Smooth muscle cell of the brain vasculature (primary cell): ENCODE measurements at regions not wholly inside any gene's neighbourhood (a gene's known extent, or its start where the extent isn't known, plus 50 kb on each side); places are given as distances from the start of the nearest gene placed in this dataset.

ENCODE experiments used
- DNase-seq: peaks from one replicate; pipeline ENCODE4 v3.0.0-alpha.2; 2012; ENCODE audit warnings: low read depth, low spot score

DNA sequence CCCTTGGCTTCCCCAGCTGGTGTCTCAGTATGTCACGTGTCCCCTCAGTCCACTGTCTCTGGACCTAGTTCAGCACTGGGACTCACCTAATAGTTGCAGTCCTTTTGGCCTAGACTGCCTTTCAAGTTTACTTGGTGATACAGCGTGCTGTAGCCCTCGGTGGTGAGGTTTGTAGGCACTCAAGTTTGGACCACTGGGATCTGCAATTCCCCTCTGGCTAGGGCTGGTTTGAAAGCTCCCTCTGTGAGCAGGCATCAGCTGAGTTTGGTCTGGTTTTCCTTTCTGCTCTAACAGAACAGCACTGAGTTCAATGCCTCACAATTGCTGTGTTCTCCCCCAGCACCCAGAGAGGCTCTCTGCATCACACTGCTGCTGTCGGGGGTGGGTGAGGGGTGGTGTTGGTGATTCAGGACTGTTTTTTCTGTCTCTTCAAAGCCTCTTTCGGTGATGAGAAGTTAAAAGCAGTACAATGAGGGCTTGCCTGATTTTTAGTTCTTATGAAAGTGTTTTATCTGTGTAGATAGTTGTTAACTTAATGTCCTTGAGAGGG lies 494.2 kb downstream of the TDRD15 start:
- no peak for DNase-seq

DNA sequence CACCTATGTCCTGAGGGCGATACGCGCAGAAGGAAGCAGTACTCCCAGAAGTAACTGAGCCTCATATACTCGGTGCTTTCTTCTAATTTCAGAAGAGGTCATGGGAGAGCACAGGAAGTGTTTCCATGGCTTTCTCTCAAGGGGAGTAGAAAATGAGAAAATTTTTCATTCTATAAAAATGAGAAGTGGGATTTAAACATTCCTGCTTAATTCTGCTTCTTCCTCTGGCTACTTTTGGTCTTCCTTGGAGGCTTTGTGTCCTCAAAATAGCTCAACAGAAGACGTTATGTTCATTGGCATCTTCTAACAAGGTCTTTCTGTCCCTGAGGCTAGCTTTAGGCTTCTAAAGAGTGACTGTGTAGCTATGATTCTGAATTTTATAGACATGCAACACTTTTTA lies 497.0 kb downstream of the TDRD15 start:
- no peak for DNase-seq

- no peak for DNase-seq
Observed at GRCh38 chr2:21627938-21628337, 504.2 kb downstream of the TDRD15 start.

GRCh38 chr2:21633015-21633414 lies 509.2 kb downstream of the TDRD15 start:
- DNase-seq: no peak

DNA sequence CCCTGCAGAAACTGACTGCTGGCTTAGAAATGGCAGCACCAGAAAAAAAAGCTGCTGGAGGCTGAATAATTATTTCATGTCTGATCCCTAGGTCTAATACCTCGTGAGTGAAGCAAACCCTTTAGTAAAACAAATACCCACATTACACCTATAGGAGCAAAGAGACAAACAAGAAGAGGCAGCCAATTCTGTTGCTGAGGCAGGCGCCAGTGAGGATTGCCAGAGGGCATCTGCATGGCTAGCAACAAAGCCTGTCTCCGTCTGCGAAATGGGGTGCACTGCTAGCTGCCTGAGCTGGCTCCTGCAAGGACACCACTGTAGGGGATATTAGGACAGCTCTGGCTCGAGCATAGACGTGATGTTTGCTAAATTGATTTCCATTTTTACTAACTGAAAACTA lies 509.7 kb downstream of the TDRD15 start:
- DNase-seq: no peak

- DNase-seq: no peak
Observed at GRCh38 chr2:21633911-21634310, 510.1 kb downstream of the TDRD15 start.

DNA sequence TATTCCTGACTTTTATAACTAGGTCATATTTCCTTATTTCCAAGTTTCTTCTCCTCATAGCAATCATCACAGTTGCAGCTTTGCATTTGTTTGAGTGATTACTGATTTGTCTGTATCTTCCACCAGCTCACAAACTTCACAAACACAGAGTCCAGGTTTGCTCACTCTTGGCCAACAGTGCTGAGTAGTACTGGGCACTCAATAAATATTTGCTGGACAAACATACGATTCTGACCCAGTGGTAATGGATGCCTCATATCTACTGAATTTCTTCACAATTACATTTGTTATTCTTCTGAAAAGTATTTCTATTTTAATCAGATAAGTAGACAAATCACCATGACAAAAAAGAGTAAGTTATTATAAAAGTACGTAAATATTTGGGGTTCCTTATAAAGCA lies 516.3 kb downstream of the TDRD15 start:
- no peak for DNase-seq

DNA sequence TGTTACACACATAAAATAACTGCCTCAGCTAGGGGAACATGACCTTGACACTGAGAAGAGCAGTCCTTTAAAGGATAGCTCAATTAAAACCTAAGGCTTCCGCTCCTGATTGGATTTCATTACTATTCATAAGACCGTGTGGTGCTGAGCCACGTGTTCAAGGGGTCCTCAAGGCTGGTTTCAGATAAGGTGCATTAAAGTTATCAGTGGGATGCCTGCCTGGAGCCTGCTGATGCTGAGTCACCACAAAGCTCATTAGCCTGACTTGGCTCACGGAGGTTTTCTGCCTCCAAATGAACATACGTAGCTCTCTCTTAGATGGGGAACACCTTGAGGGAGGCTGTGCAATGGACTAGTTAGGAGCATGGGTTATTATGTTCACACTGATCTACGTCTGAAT lies 518.9 kb downstream of the TDRD15 start:
- no peak for DNase-seq

DNA sequence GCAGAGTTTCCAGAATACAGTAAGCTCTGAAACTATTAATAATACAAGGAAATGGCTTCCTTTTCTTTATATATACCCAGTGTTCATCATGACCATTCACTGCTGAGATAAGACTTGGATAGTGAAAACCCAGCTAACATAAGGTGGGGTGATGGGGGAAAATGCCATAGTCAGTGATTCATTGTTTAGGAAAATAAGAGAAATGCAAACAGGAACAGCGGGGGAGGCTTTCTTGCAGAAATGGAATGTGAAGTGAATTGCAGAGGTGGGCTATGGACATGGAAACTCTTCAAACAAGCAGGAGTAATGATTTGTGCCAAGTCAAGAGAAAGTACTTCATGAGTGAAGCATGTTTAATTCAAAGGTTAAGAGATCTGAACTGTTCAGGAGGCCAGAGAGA lies 519.4 kb downstream of the TDRD15 start:
- DNase-seq: no peak

GRCh38 chr2:21644266-21644665 lies 520.5 kb downstream of the TDRD15 start:
- DNase-seq: no peak

DNA sequence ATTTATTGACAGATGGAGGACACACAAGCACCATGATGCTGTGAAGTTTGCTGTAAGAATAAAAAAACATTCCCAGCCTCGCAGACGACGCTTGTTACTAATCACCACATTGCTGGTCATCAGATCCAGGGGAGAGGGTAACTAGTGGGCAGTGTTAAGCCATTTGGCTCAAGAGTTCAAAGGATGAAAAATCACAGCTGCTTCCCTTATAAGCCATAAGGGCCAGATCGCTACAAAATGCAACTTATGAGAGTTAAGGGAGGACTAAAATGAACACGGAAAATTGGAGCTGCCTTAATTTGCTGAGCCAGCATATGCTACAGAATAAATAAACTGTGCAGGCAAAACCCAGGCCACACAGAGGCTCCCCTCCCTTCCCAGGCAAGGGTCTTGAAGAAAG lies 522.6 kb downstream of the TDRD15 start:
- DNase-seq: no peak

- no peak for DNase-seq
Observed at GRCh38 chr2:21650569-21650968, 526.8 kb downstream of the TDRD15 start.

DNA sequence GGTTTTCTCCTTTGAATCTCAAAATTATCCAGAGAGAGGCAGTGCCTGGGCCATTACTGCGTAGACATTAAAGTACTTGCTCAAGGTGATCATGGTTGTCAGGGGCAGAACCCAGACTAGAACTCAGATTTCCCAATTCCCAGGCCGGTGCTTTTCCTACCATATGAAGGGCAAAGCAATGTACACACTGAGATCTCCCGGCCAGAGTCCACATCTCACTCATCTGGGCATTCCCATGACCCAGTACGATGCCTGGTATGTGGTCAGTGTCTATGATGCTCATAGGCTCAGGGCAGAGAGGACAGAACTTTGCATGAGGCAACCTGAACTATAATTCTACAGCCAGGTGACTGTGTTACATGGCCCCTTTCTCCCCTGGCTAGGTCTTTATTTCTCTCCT lies 531.4 kb downstream of the TDRD15 start:
- no peak for DNase-seq

- no peak for DNase-seq
Observed at GRCh38 chr2:21656330-21657075, 532.7 kb downstream of the TDRD15 start.

DNA sequence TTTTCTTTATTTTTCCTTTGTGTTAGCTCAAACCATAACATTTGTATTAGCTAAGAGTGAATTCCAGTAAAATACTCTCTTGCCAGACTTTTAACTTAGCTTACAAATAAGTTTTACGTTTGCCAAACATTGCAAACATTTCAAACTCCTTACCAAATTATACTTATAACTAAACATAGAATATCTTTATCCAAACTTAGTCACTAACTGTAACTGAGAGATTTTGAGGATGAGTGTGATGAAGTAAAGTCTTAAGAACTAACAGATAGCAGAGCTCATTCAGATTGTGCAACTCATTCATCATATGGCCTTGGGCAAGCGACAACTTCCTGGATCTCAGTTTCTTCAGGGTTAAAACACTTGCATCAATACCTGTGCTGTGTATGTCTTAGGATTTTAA lies 533.7 kb downstream of the TDRD15 start:
- no peak for DNase-seq

DNA sequence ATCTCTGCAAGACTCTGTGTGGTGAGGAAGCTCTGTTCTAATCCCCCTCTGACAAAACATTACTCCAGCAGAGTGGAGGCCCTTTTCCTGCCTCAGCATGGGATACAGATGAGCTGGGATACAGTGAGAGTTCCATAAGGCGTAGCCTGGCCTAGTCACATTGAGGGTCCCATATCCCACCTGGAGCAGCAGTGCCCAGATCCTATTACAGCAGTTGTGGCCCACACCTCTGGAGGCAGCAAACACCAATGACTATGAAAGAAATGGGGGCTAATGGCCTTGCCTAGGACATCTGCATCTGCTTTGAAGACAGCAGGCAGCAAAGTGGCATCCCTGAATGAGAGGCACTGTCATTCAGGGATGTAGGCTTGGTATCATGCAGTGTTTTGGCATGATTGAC lies 534.5 kb downstream of the TDRD15 start:
- no peak for DNase-seq

DNA sequence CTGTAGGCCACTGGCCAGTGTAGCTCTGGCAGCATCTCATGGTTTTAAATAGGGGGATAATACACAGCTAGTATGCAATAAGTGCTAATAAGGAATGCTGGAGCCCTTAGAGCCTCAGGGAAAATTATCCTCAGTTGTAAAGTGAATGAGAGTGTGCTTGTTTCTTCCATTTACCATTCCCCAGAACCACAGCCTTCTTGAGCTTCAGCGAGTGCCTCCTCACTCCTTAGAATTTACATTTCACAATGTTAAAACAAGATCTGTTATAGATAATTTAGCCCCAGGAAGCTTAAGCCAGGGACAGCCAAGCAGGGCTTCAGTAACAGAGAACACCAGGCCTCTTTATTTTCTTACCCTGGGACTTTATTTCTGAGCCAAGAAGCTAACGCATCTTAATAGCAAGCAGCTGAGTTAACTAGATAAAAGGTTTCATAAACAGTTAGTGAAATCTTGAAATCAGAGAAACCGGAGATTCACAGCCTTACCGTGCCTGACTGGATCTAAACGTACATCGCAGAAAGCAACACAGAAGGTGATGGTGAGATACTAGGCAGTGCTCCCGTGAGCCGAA lies 535.2 kb downstream of the TDRD15 start:
- no peak for DNase-seq

DNA sequence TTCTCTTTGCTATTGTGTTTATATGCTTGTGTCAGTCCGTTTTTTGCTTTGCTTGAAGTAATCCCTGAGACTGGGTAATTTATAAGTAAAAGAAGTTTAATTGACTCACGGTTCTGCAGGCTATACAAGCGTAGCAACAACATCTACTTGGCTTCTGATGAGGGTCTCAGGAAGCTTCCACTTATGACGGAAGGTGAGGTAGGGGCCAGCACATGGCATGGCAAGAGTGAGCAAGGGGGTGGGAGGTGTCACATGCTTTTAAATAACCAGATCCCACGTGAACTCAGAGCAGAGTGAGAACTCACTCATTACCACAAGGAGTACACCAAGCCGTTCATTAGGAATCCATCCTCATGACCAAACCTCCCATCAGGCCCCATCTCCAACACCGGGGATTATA lies 540.3 kb downstream of the TDRD15 start:
- DNase-seq: no peak

DNA sequence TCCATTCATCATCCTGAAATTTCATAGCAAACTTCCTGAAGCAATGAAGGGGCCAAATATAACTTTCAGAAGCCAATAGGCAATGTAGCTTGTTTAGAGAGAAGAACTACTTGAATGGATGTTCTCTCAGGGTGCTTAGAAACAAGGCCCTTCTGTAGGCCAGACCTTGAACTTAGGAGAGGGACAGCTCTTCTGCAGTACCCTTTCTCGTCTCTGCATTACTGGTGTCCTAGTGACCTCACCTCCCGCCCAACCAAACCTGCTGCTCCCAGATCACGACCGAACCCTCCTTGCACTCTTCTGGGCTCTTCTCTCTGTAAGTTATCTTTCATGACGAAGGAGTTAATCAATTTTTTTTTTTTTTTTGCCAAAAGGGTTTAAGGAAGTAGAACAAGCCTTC lies 543.9 kb downstream of the TDRD15 start:
- no peak for DNase-seq

GRCh38 chr2:21668078-21668710 lies 544.4 kb downstream of the TDRD15 start:
- no peak for DNase-seq

- no peak for DNase-seq
Observed at GRCh38 chr2:21676041-21676440, 552.3 kb downstream of the TDRD15 start.

DNA sequence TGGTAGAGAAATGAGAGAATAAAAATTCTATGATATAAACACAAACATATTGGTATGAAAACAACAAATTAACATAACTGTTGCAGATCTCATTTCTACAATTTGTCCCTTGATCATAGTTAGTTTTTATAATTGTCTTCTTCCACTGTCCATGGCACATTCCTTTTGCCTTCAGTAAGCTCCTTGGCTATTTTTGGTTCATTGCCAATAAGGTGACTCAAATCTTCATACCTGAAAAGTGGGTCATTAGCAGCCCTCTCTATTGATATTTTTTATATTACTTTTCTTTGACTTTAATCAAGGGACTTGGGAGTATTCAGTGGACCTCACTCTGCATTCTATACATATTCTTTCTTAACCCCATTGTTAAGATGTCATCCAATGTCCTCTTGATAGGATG lies 552.9 kb downstream of the TDRD15 start:
- DNase-seq: no peak

- DNase-seq: no peak
Observed at GRCh38 chr2:21683838-21684237, 560.1 kb downstream of the TDRD15 start.
